Urinary bladder (tissue), 3 donors: ENCODE measurements at regions not wholly inside any gene's neighbourhood (a gene's known extent, or its start where the extent isn't known, plus 50 kb on each side); places are given as distances from the start of the nearest gene placed in this dataset.

Source experiments
- DNase-seq: peaks from one replicate; pipeline ENCODE4 v3.0.0-alpha.2; 2015; ENCODE audit errors: extremely low spot score
- H3K27ac ChIP-seq: one replicate; pipeline ENCODE4 v1.5.1; 2013; ENCODE audit warnings: low read depth, mild to moderate bottlenecking, moderate library complexity
- H3K36me3 ChIP-seq: one replicate; pipeline ENCODE4 v1.6.1; 2013; ENCODE audit warnings: mild to moderate bottlenecking, moderate library complexity; ENCODE audit not compliant: insufficient read depth
- H3K4me1 ChIP-seq: one replicate; pipeline ENCODE4 v1.6.1; 2013; ENCODE audit warnings: mild to moderate bottlenecking, moderate library complexity; ENCODE audit not compliant: insufficient read depth
- H3K4me3 ChIP-seq: one replicate; pipeline ENCODE4 v1.5.1; 2013; ENCODE audit warnings: low read depth, low read length
- WGBS: extraction: QIAGEN DNeasy Blood & Tissue Kit; methylation state at CpG from one replicate; pipeline ENCODE4 v1.1.7; 2013; 5-methylcytosine and 5-hydroxymethylcytosine counted together
- donor health status: healthy with polysubstance abuse.
- donor health status: healthy.

- no peaks in the 10 kb centered on the region for H3K4me1 ChIP-seq
- 44% methylated on average over 1 of the region's 1 CpG for WGBS
- DNase-seq = no peak
- H3K36me3 ChIP-seq = no peaks in the 10 kb centered on the region
- H3K27ac ChIP-seq = no peak overlapping the region
- H3K4me3 ChIP-seq = no peak overlapping the region
These were observed 72.3 kb downstream of the FAM76B start for GRCh38 chr11:95717314-95717713.

- Histone ChIP-seq H3K4me3 (no peak overlapping the region), H3K36me3 (no peaks in the 10 kb centered on the region), H3K4me1 (no peaks in the 10 kb centered on the region), H3K27ac (no peak overlapping the region)
- no peak for DNase-seq
- WGBS = 84% methylated on average over 3 of the region's 3 CpGs
These were observed 73.3 kb downstream of the FAM76B start for GRCh38 chr11:95716266-95716665.

GRCh38 chr11:95715777-95716241, 73.8 kb downstream of the FAM76B start:
- DNase-seq = no peak

GRCh38 chr11:95714843-95715776, 74.5 kb downstream of the FAM76B start:
- H3K36me3 ChIP-seq = no peaks in the 10 kb centered on the region
- WGBS = 84% methylated on average over 5 of the region's 5 CpGs
- H3K4me3 ChIP-seq = no peak overlapping the region
- H3K27ac ChIP-seq = no peak overlapping the region
- no peaks in the 10 kb centered on the region for H3K4me1 ChIP-seq
- DNase-seq = no peak

More at GRCh38 chr11:95715777-95716241, 73.8 kb downstream of the FAM76B start:
- no peak overlapping the region for H3K4me3 ChIP-seq
- no peak overlapping the region for H3K27ac ChIP-seq
- H3K4me1 ChIP-seq = no peaks in the 10 kb centered on the region
- WGBS = 72% methylated on average over 2 of the region's 2 CpGs
- no peaks in the 10 kb centered on the region for H3K36me3 ChIP-seq

- H3K4me3 ChIP-seq = no peak overlapping the region
- H3K4me1 ChIP-seq = no peaks in the 10 kb centered on the region
- 84% methylated on average over 3 of the region's 3 CpGs for WGBS
- DNase-seq = no peak
- no peak overlapping the region for H3K27ac ChIP-seq
- H3K36me3 ChIP-seq = no peaks in the 10 kb centered on the region
These were observed 76.2 kb downstream of the FAM76B start for GRCh38 chr11:95713428-95713827.

GRCh38 chr11:95711945-95712221, 77.7 kb downstream of the FAM76B start:
- DNase-seq = no peak
- H3K36me3 ChIP-seq = no peaks in the 10 kb centered on the region
- WGBS = 98% methylated on average over 3 of the region's 3 CpGs
- H3K4me1 ChIP-seq = no peaks in the 10 kb centered on the region
- H3K27ac ChIP-seq = no peak overlapping the region
- no peak overlapping the region for H3K4me3 ChIP-seq

- H3K4me3 ChIP-seq = no peak overlapping the region
- no peak overlapping the region for H3K27ac ChIP-seq
- 63% methylated on average over 7 of the region's 7 CpGs for WGBS
- no peaks in the 10 kb centered on the region for H3K4me1 ChIP-seq
- no peaks in the 10 kb centered on the region for H3K36me3 ChIP-seq
- DNase-seq = no peak
These were observed 78.2 kb downstream of the FAM76B start for GRCh38 chr11:95711162-95711944.

GRCh38 chr11:95708681-95709080, 80.9 kb downstream of the FAM76B start:
- Histone ChIP-seq H3K4me1 (no peaks in the 10 kb centered on the region), H3K27ac (no peak overlapping the region), H3K36me3 (no peaks in the 10 kb centered on the region), H3K4me3 (no peak overlapping the region)
- 99% methylated on average over 1 of the region's 1 CpG for WGBS
- DNase-seq = no peak

GRCh38 chr11:95706974-95707387, 82.6 kb downstream of the FAM76B start:
- WGBS = 87% methylated on average over 7 of the region's 7 CpGs
- no peak for DNase-seq
- H3K27ac ChIP-seq = no peak overlapping the region
- no peaks in the 10 kb centered on the region for H3K36me3 ChIP-seq
- H3K4me1 ChIP-seq = no peaks in the 10 kb centered on the region
- no peak overlapping the region for H3K4me3 ChIP-seq

- 16% methylated on average over 10 of the region's 10 CpGs for WGBS
- peak; percentile 77 for DNase-seq
- no peaks in the 10 kb centered on the region for H3K36me3 ChIP-seq
- H3K27ac ChIP-seq = no peak overlapping the region
- no peaks in the 10 kb centered on the region for H3K4me1 ChIP-seq
- no peak overlapping the region for H3K4me3 ChIP-seq
These were observed 84.0 kb downstream of the FAM76B start for GRCh38 chr11:95705485-95706124.

GRCh38 chr11:95704865-95705264, 84.7 kb downstream of the FAM76B start:
- DNase-seq = no peak
- Histone ChIP-seq H3K27ac (no peak overlapping the region), H3K4me3 (no peak overlapping the region), H3K4me1 (no peaks in the 10 kb centered on the region), H3K36me3 (no peaks in the 10 kb centered on the region)
- WGBS = 26% methylated on average over 3 of the region's 3 CpGs

GRCh38 chr11:95703049-95703448, 86.5 kb downstream of the FAM76B start:
- Histone ChIP-seq H3K36me3 (no peaks in the 10 kb centered on the region), H3K4me3 (no peak overlapping the region), H3K4me1 (no peaks in the 10 kb centered on the region), H3K27ac (no peak overlapping the region)
- 48% methylated on average over 3 of the region's 3 CpGs for WGBS
- DNase-seq = no peak

GRCh38 chr11:95702526-95702925, 87.1 kb downstream of the FAM76B start:
- H3K4me3 ChIP-seq = no peak overlapping the region
- no peaks in the 10 kb centered on the region for H3K36me3 ChIP-seq
- peak; percentile 64 for DNase-seq
- 15% methylated on average over 2 of the region's 2 CpGs for WGBS
- no peak overlapping the region for H3K27ac ChIP-seq
- H3K4me1 ChIP-seq = no peaks in the 10 kb centered on the region

GRCh38 chr11:95700471-95700817, 89.1 kb downstream of the FAM76B start:
- no peaks in the 10 kb centered on the region for H3K4me1 ChIP-seq
- no peak overlapping the region for H3K27ac ChIP-seq

More at GRCh38 chr11:95700471-95700817, 89.1 kb downstream of the FAM76B start:
- no peak for DNase-seq
- Histone ChIP-seq H3K4me3 (no peak overlapping the region), H3K36me3 (no peaks in the 10 kb centered on the region)
- 90% methylated on average over 6 of the region's 6 CpGs for WGBS
